ENCODE measurements at regions not wholly inside any gene's neighbourhood (a gene's known extent, or its start where the extent isn't known, plus 50 kb on each side); places are given as distances from the start of the nearest gene placed in this dataset.
"Not testable (repeated sequence)": the region's sequence is repeated elsewhere in the genome, so short reads cannot be mapped to it uniquely, and the experiment has no call there.

DNA sequence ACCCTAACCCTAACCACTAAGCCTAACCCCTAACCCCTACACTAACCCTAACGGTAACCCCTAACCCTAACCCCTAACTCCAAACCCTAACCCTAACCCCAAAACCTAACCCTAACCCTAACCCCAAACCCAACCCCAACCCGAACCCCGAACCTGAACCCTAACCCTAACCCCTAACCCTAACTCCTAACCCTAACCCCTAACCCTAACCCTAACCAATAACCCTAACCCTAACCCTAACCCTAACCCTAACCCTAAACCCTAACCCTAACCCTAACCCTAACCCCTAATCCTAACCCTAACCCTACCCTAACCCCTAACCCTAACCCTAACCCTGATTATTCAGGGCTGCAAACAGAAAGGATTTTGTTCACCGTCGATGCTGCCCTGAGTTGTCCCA, 144.6 kb upstream of the DUSP22 start:
- DNase-seq = not testable (repeated sequence)

DNA sequence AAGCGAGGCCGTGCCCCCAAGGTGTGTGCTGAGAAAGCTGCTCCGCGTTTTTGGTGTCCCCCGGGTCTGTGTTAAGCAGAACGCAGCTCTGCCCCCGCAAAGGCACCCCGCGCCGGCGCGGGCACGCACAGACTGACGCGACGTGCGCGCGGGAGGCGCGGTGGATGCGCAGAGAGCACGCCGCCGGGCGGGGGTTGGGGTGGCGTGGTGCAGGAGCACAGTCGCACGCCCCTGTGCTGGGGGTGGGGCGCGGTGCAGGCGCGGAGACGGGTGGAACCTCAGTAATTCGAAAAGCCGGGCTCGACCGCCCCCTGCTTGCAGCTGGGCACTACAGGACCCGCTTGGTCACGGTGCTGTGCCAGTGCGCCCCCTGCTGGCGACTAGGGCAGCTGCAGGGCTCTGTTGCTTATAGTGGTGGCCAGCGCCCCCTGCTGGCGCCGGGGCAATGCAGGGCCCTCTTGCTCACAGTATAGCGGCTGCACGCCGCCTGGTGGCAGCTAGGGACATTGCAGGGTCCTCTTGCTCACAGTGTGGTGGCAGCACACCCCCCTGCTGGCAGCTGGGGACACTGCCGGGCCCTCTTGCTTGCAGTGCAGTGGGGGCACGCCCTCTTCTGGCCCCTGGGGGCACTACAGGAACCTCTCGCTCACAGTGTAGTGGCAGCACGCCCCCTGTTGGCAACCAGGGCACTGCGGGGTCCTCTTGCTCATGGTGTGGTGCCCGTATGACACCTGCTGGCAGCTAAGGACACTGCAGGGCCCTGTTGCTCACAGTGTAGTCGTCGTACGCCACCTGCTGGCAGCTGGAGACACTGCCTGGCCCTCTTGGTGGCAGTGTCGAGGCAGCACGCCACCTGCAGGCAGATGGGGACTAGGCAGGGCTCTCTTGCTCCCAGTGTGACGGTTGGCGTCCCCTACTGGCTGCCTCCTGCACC, 144.0 kb upstream of the DUSP22 start:
- peak; percentile 54 for DNase-seq

DNA sequence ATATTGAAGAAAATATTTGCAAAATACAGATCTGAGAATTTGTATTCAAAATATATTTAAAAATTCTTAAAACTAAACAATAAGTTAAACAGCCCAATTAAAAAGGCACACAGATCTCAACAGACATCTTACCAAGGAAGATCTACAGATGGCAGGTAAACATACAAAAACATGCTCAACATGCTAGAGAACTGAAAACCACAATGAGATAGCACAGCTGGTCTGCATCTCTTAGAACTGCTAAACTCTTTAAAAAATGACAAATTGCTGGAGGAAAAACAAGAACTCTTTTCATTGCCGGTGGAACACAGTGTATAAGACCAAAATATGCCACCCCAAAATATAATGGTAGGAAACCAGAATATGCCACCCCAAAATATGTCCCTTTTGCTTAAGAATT, 142.1 kb upstream of the DUSP22 start:
- DNase-seq = not testable (repeated sequence)

DNA sequence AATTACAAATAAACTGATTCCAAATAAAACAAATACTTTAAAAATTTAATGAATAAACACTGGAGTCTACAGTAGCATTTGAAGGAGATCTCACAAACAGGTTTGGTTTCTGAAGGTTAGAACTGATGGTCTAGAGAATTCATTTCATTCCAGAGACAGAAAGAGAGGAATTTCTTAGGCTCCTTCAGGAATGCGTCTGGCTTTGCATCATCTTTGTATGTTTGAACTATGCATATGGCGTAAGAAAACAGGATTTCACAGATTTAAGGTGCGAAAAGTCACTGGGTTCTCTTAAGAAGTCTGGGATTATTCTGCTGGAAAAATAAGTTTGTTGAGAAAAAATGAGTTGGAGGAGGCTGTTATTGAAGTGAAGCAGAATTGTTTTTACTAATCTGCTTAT, 139.9 kb upstream of the DUSP22 start:
- not testable (repeated sequence) for DNase-seq

DNA sequence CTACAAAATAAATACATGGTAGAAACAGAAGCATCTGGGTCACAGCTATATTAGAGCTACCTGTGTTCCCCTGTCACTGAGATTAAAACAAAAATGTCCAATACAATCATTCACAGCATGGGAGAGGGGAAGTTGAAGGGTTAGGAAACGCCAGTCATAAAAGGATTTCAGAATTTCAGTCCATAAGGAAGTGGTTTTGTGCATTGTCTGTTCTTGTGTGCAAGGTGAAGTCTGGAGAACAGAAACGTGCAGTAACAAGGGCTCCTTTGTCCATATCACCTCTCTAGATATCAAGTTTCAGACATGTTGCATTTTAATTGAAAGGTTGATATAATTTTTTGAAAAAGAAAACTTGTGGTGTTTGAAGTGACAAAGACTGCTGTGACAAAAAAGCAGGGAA, 139.3 kb upstream of the DUSP22 start:
- DNase-seq = not testable (repeated sequence)

DNA sequence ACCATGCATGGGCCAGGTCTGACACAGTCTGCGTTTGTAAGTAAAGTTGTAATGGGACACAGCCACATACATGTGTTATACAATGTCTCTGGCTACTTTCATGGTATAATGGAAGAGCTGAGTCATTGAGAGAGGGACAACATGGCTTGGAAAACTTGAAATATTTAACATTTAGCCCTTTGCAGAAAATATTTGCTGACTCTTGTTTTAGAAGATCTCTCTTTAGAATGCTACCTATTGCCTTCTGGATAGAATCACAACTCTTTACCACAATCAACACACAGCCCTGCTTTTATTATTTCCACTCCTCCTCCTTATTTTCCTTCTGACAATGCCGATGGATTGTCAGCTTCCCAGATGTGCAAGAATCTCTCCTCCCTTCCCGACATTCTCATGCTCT, 138.4 kb upstream of the DUSP22 start:
- DNase-seq = not testable (repeated sequence)

DNA sequence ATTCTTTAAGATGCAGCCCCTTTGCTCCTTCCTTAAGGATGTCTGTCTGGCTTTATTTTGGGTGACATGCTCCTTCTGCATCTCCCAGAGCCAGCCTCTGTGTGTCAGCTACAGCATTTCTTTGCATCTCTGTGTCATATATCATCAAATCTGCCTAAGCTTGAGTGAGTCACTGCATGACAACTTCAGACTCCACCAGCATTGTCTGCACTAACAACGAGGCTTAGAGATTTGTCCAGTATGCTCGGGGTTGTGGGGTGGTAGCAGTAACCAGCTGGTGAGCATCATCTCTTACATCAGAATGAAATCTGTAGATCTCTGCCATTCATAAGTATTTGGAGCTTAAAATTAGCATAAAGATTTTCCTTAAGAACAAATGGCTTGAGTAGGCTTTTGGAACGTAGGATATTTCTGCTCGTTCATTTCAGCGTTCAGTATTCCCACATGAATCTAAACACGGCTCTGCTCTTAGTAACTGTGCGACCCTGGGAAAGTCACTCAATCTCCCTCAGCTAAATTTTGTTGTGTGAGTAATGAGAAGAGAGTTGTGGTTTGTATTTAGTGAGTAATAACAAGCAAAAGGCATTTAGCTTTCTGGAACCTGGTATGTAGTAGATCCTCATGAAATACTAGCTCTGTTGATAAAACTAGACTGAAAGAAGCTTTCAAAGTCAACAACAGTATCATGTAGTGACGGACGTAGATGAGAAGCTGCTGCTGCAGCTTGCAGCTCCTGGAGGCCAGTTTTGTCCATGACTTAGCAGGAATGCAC, 137.8 kb upstream of the DUSP22 start:
- DNase-seq = not testable (repeated sequence)

DNA sequence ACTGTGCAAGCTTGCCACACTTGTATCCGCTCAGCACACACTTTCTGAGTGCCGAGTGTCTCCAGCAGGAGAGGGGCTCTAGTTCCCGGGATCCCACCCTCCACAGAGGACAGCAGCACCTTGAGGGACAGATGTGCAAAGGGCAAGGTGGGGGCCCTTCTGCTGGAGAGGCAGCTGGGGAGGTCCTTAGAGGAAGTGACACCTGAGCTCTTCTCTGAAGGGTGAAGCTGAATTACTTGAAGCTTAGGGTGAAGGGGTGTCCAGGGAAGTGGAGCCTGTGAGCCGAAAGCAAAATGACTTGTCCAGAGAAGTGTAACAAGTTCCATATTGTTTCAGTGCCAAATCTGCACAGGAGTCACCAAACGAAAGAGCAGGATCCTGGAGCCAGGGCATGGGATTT, 136.3 kb upstream of the DUSP22 start:
- no peak for DNase-seq

DNA sequence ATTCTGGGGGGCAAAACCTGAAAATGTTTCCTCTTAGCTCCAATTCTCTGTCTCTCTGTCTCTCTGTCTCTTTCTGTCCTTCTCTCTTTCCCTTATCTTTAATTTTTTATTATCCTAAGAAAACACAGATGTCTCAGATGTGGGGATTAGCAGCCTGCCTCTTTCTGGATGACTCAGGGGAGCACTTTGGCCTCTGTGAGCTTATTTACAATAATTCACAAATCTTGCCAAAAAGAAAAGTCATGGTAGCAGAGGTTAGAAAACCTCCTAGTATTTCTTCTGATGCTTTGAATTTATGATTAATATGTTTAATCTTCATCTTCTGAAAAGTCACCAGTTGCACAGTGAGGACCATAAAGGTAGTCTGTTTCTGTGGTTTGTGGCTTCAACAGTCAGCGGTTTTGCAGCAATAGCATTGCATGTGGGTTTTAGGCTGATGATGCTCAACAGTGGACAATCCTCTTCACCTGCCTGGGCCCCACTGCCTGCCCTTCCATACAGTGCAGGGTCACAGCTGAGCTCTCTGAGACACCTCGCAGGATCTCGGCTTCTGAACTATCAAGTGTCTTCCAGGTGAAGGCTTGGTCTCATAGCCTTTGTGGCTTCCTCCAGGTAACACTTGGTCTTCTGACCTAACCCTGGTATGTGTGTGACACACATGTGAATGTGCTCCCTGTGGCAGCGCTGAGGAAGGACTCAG, 135.7 kb upstream of the DUSP22 start:
- not testable (repeated sequence) for DNase-seq

DNA sequence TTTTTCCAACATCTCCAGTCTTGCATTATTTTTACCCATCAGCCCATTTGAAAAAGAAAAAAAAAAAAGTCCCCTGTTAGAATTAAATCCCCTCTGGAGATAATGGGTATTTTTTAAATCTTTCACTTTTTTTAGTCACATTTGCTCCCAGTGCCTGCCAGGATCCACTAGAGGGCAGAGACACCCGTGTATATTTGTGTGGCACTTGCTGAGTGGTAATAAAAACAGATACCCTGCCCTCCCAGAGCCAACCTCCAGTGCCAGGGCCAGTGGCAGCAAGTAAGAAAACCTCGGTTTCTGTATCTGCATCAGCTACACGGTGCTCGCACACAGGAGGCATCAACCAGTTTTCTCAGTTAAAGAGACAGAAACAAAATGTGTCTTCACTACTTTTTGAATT, 135.1 kb upstream of the DUSP22 start:
- peak; percentile 17 for DNase-seq

DNA sequence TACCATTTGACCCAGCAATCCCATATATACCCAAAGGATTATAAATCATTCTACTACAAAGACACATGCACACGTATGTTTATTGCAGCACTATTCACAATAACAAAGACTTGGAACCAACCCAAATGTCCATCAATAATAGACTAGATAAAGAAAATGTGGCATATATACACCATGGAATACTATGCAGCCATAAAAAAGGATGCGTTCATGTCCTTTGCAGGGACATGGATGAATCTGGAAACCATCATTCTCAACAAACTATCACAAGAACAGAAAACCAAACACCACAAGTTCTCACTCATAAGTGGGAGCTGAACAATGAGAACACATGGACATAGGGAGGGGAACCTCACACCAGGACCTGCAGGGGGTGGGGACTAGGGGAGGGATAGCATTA, 130.6 kb upstream of the DUSP22 start:
- not testable (repeated sequence) for DNase-seq

DNA sequence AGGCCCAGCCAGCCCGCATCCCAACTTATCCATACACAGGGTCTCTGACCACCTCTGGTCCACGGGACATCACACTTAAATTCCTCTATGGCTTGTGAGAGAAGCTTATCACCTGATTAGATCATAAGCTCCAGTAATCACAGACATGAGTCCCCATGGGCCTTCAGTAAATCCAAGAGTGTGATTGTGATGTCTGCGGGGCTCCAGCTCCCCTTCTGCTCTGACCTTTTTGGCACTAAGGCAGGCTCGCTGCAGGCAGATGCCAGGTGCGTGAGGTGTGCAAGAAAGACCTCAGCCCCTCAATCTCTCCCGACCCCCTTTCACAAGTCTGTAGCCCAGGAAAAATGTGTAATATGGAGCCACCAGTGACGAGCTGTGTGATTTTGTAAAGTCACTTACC, 127.6 kb upstream of the DUSP22 start:
- no peak for DNase-seq

DNA sequence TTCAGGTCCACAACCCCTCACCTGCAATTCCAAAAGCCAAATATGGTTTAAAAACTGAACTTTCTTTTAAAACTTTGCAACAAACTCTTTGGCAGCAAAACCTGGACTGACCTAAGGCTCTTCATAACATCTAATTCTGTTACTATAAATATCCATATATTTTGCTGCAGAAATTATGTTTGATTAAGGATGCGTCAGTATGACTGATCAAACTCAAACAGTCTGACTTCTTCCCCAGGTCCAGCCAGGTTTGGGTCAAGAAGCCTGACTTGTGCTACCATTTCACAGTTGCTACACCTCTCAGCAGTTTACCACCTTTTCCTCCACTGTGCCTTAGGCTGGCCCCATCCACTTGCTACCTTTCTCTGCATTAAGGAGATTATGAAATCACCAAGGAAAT, 127.0 kb upstream of the DUSP22 start:
- no peak for DNase-seq

DNA sequence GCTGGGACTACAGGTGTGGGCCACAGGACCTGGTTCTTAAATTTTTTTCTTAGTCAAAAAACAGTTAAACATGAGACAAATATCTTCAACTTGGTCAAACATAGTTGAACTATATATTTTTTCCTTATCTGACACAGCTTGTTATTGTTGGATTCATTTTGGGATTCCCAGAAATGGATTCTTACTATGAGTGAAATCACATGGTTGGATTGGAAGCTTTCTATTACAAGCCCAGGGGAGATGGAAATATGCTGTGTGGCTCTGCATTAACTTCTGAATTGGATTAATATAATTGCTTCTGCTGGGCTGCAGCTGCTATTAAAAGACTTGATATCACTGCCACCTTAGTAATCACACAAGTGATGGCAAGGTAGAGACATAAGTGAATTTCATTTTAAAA, 126.4 kb upstream of the DUSP22 start:
- DNase-seq = no peak

DNA sequence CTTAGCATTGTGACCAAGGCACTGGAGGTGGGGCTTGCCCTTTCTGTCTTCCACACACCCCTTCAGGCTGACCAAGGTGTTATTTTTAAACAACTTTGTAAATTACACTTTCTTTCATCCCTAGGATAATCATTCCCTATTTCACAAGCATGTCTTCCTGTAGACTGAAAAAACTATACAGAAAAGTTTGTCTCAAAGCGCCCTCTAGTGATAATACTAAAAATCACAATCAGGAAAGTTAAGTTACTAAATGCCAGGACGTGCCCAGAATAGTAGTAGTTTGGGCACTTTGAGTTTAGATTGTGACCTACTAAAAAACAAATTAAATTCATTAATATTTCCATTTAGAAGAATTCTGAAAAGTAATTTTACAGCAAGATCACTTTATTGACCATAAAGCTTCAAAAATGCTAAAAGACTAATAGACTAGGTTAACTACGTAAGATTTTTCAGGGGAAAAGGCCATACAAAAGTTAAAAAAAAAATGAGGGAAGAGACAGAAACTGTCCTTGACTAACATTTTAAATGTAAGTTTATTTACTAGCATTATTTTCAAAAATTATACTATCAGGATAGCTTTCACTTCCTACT, 123.3 kb upstream of the DUSP22 start:
- DNase-seq = peak; percentile 42

DNA sequence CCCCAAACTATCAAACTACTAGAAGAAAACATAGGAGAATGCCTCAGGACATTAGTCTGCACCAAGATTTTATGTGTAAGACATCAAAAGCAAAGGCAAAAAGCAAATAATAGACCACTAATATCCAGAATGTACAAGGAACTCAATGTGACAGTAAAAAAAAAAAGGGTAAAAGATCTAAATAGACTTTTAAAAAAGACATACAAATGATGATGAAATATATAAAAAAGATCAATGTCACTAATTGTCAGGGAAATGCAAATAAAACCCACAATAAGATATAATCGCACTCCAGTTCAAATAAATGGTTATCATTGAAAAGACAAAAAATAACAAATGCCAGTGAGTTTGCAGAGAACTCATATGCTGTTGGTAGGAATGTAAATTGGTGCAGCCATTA, 118.3 kb upstream of the DUSP22 start:
- no peak for DNase-seq

DNA sequence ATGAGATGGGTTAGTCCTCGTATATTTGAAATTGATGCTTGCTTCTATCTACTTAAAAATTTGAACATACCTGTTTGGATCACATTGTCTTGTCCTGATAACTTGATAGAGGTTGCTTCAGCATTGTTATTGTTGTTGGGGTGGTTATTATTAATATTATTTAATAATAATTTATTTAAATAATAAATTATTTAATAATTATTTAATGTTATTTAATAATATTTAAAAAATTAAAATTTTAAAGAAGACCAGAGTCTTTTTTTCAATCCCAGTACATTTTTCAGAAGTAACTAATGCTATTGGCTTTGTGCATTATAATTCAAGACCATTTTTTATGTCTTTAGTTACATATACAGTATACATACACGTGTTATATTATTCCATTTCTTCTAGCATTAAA, 116.6 kb upstream of the DUSP22 start:
- no peak for DNase-seq

DNA sequence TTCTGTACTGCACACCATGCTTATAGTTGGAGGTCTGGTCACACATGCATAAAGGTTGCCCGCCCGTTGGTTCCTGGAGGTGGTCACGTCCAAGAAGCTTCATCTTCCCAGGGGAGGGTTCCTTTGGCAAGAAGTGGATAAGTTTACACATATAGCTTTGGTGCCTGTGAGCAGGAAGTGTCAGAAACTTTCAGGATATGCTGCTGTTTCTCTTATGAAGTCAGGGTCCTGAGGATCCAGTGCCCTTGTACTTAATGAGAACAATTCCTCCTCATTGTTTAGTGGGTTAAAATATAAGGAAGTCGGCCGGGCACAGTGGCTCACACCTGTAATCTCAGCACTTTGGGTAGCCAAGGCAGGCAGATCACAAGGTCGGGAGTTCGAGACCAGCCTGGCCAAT, 115.5 kb upstream of the DUSP22 start:
- DNase-seq = no peak

DNA sequence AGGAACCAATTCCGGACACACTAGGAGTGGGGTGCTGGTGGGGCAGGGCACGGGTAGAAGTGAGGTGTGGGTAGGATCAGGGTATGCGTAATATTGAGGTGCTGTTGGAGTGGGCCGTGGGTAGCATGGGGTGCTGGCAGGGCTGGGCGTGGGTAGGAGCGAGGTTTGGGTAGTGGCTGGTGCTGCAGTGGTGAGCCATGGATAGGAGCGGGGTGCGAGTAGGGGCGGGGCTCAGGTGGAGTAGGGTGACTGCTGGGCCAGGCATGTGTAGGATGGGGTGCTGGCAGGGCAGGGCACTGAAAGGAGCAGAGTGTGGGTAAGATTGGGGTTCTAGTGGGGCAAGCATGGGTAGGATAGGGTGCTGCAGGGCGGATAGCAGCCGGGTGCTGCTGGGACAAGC, 114.2 kb upstream of the DUSP22 start:
- DNase-seq = no peak

DNA sequence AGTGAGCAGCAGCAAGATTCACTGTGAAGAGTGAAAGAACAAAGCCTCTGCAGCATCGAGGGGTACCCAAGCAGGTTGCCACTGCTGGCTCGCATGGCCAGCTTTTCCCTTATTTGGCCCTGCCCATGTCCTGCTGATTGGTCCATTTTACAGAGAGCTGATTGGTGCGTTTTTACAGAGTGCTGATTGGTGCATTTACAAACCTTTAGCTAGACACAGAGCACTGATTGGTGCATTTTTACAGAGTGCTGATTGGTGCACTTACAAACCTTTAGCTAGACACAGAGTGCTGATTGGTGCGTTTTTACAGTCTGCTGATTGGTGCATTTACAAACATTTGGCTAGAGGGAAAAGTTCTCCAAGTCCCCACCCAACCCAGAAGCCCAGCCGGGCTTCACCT, 113.4 kb upstream of the DUSP22 start:
- DNase-seq = not testable (repeated sequence)

DNA sequence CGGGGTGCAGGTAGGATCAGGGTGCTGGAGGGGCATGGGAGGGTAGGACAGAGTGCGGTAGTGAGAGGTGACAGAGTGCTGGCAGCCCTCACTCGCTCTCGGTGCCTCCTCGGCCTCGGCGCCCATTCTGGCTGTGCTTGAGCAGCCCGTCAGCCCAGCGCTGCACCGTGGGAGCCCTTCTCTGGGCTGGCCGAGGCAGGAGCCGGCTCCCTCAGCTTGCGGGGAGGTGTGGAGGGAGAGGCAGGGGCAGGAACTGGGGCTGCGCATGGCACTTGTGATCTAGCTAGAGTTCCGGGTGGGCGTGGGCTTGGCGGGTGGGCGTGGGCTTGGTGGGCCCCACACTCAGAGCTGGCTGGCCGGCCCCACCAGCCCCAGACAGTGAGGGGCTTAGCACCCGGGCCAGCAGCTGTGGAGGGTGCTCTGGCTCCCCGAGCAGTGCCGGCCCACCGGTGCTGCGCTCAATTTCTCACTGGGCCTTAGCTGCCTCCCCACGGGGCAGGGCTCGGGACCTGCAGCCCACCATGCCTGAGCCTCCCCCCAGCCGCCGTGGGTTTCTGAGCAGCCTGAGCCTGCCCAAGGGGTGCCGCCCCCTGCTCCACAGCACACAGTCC, 112.8 kb upstream of the DUSP22 start:
- DNase-seq = no peak

DNA sequence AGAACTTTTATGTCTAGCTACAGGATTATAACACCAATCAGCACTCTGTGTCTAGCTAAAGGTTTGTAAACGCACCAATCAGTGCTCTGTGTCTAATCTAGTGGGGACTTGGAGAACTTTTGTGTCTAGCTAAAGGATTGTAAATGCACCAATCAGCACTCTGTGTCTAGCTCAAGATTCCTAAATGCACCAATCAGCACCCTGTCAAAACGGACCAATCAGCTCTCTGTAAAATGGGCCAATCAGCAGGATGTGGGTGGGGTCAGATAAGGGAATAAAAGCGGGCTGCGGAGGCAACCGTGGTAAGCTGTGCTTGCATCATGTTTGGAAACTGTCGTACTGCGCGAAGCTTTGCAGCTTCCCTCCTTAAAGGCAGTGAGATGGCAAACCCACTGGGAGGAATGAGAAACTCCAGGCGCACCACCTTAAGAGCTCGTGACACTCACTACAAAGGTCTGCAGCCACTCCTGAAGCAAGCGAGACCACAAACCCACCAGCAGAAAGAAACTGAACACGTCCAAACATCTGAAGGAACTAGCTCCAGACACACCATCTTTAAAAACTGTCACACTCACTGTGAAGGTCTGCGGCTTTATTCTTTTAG, 112.1 kb upstream of the DUSP22 start:
- DNase-seq = not testable (repeated sequence)

All from CD4-positive, alpha-beta T cell treated with Interleukin-21 for 1 hour (primary cell).